C4-2B (cell line): ENCODE measurements at regions not wholly inside any gene's neighbourhood (a gene's known extent, or its start where the extent isn't known, plus 50 kb on each side); places are given as distances from the start of the nearest gene placed in this dataset.
"Not testable (repeated sequence)": the region's sequence is repeated elsewhere in the genome, so short reads cannot be mapped to it uniquely, and the experiment has no call there.

Experiments used
- H3K27ac ChIP-seq: fragments of 450-650 bp; 2 replicates; pipeline ENCODE4 v1.5.1; 2017
- ZFX ChIP-seq: fragments of 450-650 bp; IDR thresholded peaks from 2 replicates; pipeline ENCODE4 v1.6.1; 2017
- TF ChIP-seq, protein P1 (sequence below): fragments of 450-650 bp; conservative IDR thresholded peaks from 2 replicates; pipeline ENCODE4 v1.5.1; 2017; ENCODE audit warnings: mild to moderate bottlenecking

DNA sequence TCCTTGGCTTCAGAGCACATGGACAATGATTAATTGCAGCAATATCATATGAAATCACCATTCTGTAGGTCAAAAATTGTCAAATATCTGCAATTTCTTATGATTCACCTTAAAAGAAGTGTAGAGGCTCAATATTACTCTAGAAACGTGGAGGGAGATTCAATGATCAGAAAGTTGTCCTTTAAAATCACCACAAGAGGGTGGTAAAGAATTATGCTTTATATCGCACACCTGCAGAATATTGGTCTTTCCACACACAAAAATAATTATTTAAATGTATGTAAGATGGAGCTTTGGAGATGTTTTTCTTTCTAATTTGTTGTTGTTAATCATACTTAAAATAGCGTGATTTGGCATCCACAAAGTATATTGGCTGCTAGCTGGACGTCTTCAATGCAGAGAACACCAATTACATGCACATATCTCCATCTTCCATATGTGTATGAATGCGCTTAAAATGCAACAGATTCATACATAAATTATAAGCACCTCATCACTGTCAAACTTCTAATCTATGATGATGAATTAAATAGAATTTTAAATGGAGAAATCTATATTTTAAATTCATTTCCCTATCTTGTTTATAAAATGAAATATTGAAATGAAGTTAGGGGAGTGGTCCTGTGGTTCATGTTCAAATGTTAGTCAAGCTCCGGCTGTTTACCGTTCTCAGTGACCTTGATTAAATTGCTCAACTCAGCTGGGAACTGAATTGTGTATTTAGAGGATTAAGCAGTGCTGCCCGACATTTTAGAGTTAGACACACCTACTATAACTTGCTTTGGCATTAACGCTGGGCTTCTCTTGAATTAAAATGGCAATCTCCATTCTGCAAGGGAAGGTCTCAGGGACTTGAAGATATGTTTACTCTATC is 153.5 kb upstream of the CHL1 start:
- not testable (repeated sequence) for H3K27ac ChIP-seq
- TF ChIP-seq, protein P1, sequence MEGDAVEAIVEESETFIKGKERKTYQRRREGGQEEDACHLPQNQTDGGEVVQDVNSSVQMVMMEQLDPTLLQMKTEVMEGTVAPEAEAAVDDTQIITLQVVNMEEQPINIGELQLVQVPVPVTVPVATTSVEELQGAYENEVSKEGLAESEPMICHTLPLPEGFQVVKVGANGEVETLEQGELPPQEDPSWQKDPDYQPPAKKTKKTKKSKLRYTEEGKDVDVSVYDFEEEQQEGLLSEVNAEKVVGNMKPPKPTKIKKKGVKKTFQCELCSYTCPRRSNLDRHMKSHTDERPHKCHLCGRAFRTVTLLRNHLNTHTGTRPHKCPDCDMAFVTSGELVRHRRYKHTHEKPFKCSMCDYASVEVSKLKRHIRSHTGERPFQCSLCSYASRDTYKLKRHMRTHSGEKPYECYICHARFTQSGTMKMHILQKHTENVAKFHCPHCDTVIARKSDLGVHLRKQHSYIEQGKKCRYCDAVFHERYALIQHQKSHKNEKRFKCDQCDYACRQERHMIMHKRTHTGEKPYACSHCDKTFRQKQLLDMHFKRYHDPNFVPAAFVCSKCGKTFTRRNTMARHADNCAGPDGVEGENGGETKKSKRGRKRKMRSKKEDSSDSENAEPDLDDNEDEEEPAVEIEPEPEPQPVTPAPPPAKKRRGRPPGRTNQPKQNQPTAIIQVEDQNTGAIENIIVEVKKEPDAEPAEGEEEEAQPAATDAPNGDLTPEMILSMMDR = peak; percentile 30

DNA sequence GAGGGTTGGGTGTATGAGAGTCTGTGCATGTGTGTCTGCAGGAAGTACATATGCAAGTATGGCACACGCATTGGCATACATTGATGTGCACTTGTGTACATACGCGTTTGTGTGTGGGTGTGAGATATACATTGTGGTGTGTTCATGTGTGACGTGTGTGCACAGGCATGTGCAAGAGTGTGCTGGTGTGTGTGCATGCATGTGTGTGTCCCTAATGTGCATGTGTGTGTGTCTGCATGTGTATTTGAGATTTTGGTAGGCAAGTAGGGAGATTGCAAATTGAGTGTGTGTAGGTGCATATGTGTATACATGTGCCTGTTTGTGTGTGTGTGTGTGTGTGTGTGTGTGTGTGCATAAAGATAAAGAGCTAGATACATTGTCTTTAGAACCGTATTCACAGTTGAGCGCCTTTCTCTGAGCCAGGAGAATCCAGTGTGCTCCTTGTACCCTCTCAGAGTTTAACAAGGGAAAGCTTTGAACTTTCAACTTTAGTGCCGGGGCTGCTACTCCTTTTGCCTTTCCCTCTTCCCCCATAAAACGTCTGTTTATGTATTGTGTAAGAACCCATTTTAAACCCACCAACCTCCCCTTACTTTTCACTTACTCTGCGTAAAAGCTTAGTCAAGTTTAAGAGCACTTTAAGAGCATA is 152.4 kb upstream of the CHL1 start:
- TF ChIP-seq ZFX = no peak
- TF ChIP-seq, protein P1 = no peak
- no peak overlapping the region for H3K27ac ChIP-seq

DNA sequence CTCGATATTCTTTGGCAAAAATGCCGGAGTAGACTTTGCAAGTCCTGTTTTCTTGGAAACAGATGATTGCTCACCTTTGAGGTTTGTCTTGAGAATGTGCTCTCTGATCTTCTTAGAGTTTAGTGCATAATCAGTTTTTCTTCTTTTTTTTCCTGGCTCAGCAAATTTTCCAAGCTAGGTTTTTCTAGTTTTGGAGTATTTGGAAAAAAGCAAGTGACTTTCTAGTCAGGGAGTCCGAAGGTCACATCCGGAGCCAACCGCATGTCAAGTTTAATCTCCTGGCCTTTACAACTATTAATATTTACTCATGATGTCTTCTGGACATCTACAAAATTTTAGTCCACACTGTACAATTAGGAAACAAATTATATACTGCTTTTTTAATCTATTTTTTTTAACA is 151.6 kb upstream of the CHL1 start:
- H3K27ac ChIP-seq = not testable (repeated sequence)

DNA sequence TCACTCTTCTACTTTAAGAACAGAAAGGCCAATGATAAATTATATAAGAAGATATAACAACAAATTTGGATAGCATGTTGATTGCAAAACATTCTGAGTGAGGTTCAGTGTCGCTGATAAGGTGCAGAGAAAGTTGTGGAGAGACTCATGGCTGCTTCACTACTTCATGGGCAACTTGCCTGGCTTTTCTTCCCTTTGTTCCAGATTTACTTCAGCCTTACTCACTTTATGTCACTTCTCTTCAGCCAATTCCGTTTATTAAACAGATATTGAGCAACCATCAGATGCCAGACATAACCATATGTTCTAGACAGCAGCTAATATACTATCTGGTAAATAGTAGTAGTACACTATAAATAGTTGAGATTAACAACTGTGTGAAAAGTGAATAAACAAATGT is 150.0 kb upstream of the CHL1 start:
- no peak for TF ChIP-seq ZFX
- TF ChIP-seq, protein P1 = no peak
- no peak overlapping the region for H3K27ac ChIP-seq

DNA sequence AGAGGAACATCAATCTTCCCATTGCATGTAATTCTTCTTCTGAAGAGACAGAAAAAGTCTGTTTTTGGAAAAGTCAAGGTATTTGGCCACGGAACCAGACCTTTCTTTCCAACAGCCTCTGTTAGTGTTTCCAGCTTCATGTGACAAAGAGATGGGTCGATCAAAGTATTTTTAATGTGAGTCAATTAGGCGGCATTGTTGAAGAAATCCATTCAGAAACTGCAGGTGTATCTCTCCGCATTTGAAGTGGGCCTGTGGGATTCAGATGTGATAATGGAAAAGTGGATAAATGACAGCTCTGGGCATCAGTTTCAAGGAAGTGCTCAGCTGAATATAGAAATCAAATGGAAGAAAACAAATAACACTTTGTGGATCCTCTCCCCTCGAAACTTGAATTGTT is 143.1 kb upstream of the CHL1 start:
- not testable (repeated sequence) for H3K27ac ChIP-seq

DNA sequence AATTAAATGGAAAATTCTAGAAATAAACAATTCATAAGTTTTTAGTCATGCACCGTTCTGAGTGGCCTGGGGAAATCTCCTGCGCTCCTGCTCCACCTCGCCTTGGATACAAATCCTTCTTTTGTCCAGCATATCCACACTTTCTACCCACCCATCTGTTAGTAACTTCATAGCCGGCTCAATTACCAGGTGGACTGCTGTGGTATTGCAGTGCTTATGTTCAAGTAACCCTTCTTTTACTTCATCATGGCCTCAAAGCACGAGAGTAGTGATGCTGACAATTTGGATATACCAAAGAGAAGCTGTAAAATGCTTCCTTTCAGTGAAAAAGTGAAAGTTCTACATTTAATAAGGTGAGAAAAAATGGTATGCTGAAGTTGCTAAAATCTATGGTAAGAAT is 142.3 kb upstream of the CHL1 start:
- no peak for TF ChIP-seq ZFX
- TF ChIP-seq, protein P1 = no peak

DNA sequence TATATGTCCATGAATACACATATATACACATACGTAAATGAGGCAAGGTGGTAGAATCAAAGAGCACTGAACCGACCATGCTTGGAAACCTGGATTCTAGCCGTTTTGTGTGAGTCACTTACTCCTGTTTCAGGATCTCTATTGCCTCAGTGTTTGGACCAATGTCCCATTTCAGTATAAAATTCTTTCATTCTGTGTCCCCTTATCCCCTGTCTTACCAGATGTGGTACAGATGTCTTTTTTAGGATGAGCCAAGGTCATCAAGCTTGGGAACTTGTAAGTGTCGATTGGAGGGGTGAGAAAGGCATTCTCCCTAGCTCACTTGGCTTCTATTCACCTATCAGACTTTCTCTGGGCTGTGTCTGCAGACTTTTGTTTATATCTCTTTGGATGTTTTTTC is 139.9 kb upstream of the CHL1 start:
- H3K27ac ChIP-seq = no peak overlapping the region
- TF ChIP-seq, protein P1 = no peak
- no peak for TF ChIP-seq ZFX

More for the DNA sequence above, 142.3 kb upstream of the CHL1 start:
- H3K27ac ChIP-seq = no peak overlapping the region

DNA sequence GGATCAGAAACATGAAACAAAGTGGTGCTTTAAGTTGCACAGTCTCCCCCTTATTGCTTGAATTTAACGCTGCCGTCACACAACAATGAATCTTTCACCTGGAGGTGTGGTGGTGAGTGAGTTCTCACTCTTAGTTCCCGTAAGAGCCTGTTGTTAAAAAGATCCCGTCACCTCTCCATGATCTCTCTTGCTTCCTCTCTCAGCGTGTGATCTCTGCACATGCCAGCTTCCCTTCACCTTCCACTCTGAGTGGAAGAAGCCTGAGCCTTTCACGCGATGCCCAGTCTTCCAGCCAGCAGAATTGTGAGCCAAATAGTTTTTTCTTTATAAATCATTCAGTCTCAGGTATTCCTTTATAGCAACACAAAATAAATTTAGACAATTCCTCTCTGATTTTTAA is 136.7 kb upstream of the CHL1 start:
- no peak for TF ChIP-seq ZFX
- TF ChIP-seq, protein P1 = no peak
- H3K27ac ChIP-seq = no peak overlapping the region
